D721Med (cell line): ENCODE measurements at regions not wholly inside any gene's neighbourhood (a gene's known extent, or its start where the extent isn't known, plus 50 kb on each side); places are given as distances from the start of the nearest gene placed in this dataset.
"Not testable (repeated sequence)": the region's sequence is repeated elsewhere in the genome, so short reads cannot be mapped to it uniquely, and the experiment has no call there.

Experiments
- DNase-seq: peaks from one replicate; pipeline ENCODE4 v3.0.0; 2011; ENCODE audit warnings: low spot score; ENCODE audit not compliant: insufficient read length
- FAIRE-seq: peaks from 2 replicates; lab custom pipeline; 2011; peaks lifted over from hg19 to GRCh38; lab: Jason Lieb, UNC
- CTCF ChIP-seq: IDR thresholded peaks from 2 replicates; pipeline ENCODE4 v1.5.1; 2012; ENCODE audit warnings: mild to moderate bottlenecking, control low read depth; ENCODE audit not compliant: insufficient read depth; ENCODE audit errors: missing control alignments

DNA sequence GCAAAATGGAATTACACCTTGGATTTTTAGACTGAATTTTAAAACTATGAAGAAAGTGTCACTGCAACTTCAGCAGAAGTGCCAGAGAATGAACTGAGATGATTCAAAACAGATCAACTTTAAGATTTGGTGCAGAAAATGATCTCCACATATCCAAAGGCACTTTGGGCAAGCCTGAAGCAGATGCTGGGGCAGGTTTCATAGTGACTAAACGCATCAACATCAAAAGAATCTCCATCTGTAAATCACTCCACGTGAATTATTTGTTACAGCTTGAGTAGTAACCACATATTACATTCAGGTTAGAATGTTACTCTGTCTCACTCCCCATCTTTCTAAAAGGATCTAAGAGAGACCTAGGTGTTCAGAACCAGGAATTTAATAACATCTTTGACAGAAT lies 329.0 kb upstream of the ESRRG start:
- FAIRE-seq = no peak
- no peak for TF ChIP-seq CTCF
- DNase-seq = no peak

GRCh38 chr1:217049721-217050120 lies 326.5 kb upstream of the ESRRG start:
- no peak for FAIRE-seq

GRCh38 chr1:217049081-217049480 lies 325.9 kb upstream of the ESRRG start:
- TF ChIP-seq CTCF = no peak
- DNase-seq (no peak), FAIRE-seq (no peak)

More at GRCh38 chr1:217049721-217050120, 326.5 kb upstream of the ESRRG start:
- no peak for DNase-seq
- TF ChIP-seq CTCF = no peak

GRCh38 chr1:217048104-217048707 lies 325.0 kb upstream of the ESRRG start:
- TF ChIP-seq CTCF = peak; percentile 6
- no peak for DNase-seq
- no peak for FAIRE-seq

DNA sequence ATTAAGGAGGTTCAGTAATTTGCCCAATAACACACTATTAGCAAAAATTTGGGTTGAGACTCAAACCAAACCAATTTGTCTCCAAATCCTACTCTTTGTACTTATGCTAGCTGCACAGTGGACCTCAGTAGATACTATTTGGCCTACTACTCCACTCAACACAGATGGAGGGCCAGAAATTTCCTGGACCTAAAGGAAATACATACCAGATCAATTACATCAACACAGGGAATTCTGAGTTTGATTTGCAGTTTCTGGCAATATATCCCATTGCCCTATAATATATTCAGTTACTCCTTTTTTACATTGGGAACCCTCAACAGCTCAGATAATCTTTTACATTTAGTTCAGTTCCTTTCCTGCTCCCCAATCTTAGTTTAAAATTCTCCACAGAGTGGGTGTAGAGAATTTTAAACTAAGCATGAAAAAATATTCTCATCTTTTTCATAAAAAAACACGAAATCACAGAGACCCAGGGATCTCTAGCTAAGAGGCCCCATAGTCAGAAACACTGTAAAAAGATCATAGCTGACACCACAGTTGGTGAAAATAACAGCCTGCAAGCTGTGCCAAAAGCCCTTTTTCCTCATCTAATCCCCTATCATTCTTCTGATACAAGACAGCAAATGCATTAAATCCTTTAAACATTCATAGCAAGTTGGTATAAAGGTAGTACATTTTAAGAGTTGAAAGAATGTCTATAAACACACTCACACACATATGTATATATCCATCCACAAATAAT lies 317.7 kb upstream of the ESRRG start:
- TF ChIP-seq CTCF = no peak
- FAIRE-seq (peak; percentile 86), DNase-seq (no peak)

DNA sequence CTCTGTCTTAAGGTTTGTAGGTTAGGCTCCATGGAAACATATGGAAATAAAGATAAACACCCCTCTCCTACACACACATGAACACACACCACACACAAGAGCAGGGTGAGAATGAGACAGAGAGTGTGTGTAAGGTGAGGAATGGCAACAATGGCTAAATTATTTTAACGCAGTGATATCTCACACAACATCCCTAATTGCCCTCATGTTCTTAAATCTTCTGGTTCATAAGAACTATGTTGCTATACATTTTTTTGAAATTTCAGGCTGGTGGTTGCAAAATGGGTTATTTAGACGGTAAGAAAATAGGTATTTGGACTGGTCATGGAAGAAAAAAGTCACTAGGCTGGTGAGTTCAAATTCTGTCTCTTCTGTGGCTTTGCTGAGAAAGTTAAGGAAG lies 316.7 kb upstream of the ESRRG start:
- no peak for FAIRE-seq
- TF ChIP-seq CTCF = no peak
- no peak for DNase-seq

DNA sequence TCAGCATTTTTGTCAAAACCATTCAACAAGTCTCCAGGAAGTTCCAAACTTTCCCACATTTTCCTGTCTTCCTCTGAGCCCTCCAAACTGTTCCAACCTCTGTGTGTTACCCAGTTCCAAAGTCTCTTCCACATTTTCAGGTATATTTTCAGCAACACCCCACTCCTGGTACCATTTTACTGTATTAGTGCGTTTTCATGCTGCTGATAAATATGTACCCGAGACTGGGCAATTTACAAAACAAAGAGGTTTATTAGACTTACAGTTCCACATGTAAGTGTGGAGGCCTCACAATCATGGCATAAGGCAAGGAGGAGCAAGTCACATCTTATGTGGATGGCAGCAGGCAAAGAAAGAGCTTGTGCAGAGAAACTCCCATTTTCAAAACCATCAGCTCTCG lies 315.9 kb upstream of the ESRRG start:
- not testable (repeated sequence) for DNase-seq, FAIRE-seq

- FAIRE-seq (no peak), DNase-seq (no peak)
- TF ChIP-seq CTCF = no peak
These were observed 313.5 kb upstream of the ESRRG start for GRCh38 chr1:217036757-217037156.
